NCI-H1092 (cell line): ENCODE measurements at regions not wholly inside any gene's neighbourhood (a gene's known extent, or its start where the extent isn't known, plus 50 kb on each side); places are given as distances from the start of the nearest gene placed in this dataset.
"Not testable (repeated sequence)": the region's sequence is repeated elsewhere in the genome, so short reads cannot be mapped to it uniquely, and the experiment has no call there.

Experiments used
- DNase-seq: peaks from one replicate; lab custom pipeline; 2025; lab: John Stamatoyannopoulos, UW

GRCh38 chr22:22822106-22822505 is 65.5 kb upstream of the IGLL5 start:
- no peak for DNase-seq

GRCh38 chr22:22822553-22822952 is 65.1 kb upstream of the IGLL5 start:
- not testable (repeated sequence) for DNase-seq

GRCh38 chr22:22823131-22823810 is 64.3 kb upstream of the IGLL5 start:
- DNase-seq, result no peak

GRCh38 chr22:22824340-22825212 is 63.0 kb upstream of the IGLL5 start:
- DNase-seq, result no peak

GRCh38 chr22:22825213-22825593 is 62.4 kb upstream of the IGLL5 start:
- DNase-seq, result no peak

DNA sequence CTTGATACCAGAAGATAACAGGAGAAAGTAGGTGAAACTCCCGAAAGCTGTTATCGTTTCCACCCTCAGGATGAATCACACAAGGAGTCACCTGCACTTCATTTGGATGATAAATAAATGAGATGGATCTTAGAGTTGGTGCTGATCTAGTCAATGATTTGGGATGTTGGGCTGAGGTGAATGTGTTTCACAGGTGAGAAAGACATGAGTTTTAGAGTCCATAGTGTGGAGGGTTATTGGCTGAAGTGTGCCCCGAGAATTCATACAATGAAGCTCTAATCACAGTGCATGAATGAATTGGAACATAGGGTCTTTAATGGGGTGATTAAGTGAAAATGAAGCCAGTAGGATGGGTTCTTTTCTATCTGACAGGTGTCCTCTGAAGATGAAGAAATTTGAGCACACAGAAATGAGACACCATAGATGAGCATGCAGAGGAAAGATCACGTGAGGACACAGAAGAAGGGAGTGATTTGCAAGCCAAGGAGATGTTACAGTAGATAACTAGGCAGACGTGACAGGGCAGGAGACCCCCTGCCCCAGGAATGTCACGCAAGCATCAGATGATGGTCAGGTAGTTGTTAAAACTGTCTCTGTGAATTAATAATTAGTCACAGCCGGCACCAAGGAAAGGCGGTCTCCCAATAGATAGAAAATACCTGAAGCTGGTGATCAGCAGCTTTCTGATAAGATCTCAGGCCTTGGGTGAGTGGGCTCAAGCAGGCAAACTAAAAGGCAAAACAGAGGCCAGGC is 60.3 kb upstream of the IGLL5 start:
- no peak for DNase-seq

DNA sequence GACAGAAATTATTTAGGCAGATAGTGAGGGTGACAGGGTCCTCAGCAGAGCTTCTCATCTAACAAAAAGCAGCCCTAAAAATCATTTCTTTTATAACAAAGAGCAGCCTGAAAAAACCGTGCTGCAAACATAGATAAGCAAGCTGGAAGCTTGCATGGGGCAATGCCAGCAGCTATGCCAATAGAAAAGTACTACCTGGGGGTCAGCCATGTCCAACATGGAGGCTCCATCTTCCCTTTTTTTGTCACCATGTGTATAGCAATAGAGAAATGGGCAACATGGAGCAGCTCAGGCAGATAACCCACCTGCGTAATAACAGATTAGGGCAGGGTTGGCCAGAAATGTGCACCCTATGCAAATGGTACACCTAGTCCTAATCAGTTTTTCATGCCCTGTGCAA is 57.4 kb upstream of the IGLL5 start:
- no peak for DNase-seq

GRCh38 chr22:22830957-22831688 is 56.5 kb upstream of the IGLL5 start:
- DNase-seq, result no peak

GRCh38 chr22:22833059-22833458 is 54.6 kb upstream of the IGLL5 start:
- DNase-seq, result no peak

GRCh38 chr22:22833488-22833887 is 54.1 kb upstream of the IGLL5 start:
- no peak for DNase-seq

GRCh38 chr22:22834204-22834603 is 53.4 kb upstream of the IGLL5 start:
- no peak for DNase-seq

- no peak for DNase-seq
These were observed 52.8 kb upstream of the IGLL5 start for GRCh38 chr22:22834783-22835182.

DNA sequence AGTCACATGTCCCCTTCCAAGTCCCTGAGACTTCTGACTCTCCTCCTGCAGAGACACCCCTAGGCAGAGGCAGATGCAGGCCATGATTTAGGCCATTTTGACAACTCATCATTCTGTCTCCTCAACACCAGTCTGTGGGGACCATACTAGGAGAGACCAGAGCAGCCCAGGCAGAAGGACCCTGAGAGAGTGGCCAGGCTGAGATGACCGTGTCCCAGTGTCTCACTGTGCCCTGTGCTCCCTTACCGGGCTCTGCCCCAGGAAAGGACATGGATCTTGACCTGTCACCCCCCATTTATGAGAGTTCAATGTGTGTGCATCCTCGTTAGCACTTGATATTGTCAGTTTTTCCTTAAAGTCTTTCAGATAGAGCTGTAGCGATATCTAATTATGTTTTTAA is 52.4 kb upstream of the IGLL5 start:
- DNase-seq, result no peak

- DNase-seq, result no peak
These were observed 51.8 kb upstream of the IGLL5 start for GRCh38 chr22:22835771-22836291.

GRCh38 chr22:22836635-22837034 is 51.0 kb upstream of the IGLL5 start:
- DNase-seq, result no peak
